Suppressor macrophage treated with lipopolysaccharide for 1 hour (primary cell): ENCODE measurements at regions not wholly inside any gene's neighbourhood (a gene's known extent, or its start where the extent isn't known, plus 50 kb on each side); places are given as distances from the start of the nearest gene placed in this dataset.
"Not testable (repeated sequence)": the region's sequence is repeated elsewhere in the genome, so short reads cannot be mapped to it uniquely, and the experiment has no call there.

Source experiments
- DNase-seq, 3 donors: peaks; one replicate each; pipeline ENCODE4 v3.0.0-alpha.2; 2020 to 2022

GRCh38 chr15:22201993-22202659, 121.8 kb downstream of the OR4M2 start:
- DNase-seq, result not testable (repeated sequence)

- DNase-seq, result not testable (repeated sequence)
These were observed 122.9 kb downstream of the OR4M2 start for GRCh38 chr15:22203208-22203607.

GRCh38 chr15:22209086-22209485, 128.8 kb downstream of the OR4M2 start:
- not testable (repeated sequence) for DNase-seq

GRCh38 chr15:22222596-22222995, 142.3 kb downstream of the OR4M2 start:
- DNase-seq, result not testable (repeated sequence)

GRCh38 chr15:22224241-22224671, 143.9 kb downstream of the OR4M2 start:
- no peak for DNase-seq

- not testable (repeated sequence) for DNase-seq
These were observed 144.6 kb downstream of the OR4M2 start for GRCh38 chr15:22224961-22225360.

- no peak for DNase-seq
These were observed 145.9 kb downstream of the OR4M2 start for GRCh38 chr15:22226034-22226790.

GRCh38 chr15:22227411-22228100, 147.2 kb downstream of the OR4M2 start:
- no peak for DNase-seq

- no peak for DNase-seq
These were observed 147.9 kb downstream of the OR4M2 start for GRCh38 chr15:22228101-22228762.

- no peak for DNase-seq
These were observed 149.9 kb downstream of the OR4M2 start for GRCh38 chr15:22229990-22230819.

GRCh38 chr15:22231603-22232002, 151.3 kb downstream of the OR4M2 start:
- no peak for DNase-seq

GRCh38 chr15:22232675-22233074, 152.3 kb downstream of the OR4M2 start:
- DNase-seq, result no peak

- not testable (repeated sequence) for DNase-seq
These were observed 155.1 kb downstream of the OR4M2 start for GRCh38 chr15:22235261-22235930.

GRCh38 chr15:22236469-22236868, 156.1 kb downstream of the OR4M2 start:
- no peak for DNase-seq

GRCh38 chr15:22237891-22238275, 157.6 kb downstream of the OR4M2 start:
- no peak for DNase-seq

GRCh38 chr15:22238276-22238958, 158.1 kb downstream of the OR4M2 start:
- DNase-seq, result not testable (repeated sequence)

- peak; percentile 28 to 48 (median 29) for DNase-seq
These were observed 158.9 kb downstream of the OR4M2 start for GRCh38 chr15:22238959-22239805.

- DNase-seq, result no peak
These were observed 159.5 kb downstream of the OR4M2 start for GRCh38 chr15:22239806-22240180.

GRCh38 chr15:22240403-22240802, 160.1 kb downstream of the OR4M2 start:
- DNase-seq, result peak in 2 of 3 donors; percentile 36 to 48

- DNase-seq, result no peak
These were observed 160.7 kb downstream of the OR4M2 start for GRCh38 chr15:22240986-22241385.
